COLO829 (cell line): ENCODE measurements at regions not wholly inside any gene's neighbourhood (a gene's known extent, or its start where the extent isn't known, plus 50 kb on each side); places are given as distances from the start of the nearest gene placed in this dataset.
A peak's percentile ranks its signal among the peaks of the same experiment; 100 is the strongest.

Experiments
- DNase-seq: peaks from one replicate; pipeline ENCODE4 v3.0.0; 2012; ENCODE audit warnings: low spot score

DNA sequence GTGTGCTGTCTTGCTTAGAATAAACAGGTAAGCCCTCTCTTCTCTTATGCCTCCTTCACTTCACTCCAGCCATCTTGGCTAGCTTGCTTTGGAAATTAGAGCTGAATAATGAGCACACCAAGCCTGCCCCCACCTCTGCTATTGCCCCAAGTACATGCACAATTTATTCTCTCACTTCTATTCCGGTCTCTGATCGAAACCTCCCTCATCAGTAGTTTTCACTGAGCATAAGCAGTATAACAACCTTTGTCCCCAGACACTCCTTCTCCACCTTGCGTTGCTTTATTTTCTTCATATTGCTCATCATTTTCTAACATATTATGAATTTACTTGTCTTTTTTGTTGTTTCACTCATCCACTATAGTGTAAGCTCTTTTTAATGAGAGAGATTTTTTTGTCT is 253.4 kb downstream of the GXYLT1 start:
- no peak for DNase-seq

DNA sequence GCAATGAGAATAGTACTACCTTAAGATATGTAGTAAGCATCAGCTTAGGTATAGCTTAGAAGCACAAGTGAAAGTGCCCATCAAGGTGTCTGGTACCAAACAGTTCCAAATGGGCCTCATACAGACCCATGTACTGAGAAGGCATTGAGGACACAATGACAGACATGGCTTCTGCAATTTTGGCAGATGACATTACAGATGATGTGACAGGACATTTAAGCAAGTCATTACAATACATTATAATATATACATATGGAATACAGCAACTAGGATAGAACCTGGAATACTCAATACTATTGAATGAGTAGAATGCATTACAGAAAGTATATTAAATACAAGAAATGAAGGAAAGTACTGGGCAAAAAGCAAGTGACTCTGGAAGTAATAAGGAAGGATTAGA is 256.4 kb downstream of the GXYLT1 start:
- DNase-seq: no peak

DNA sequence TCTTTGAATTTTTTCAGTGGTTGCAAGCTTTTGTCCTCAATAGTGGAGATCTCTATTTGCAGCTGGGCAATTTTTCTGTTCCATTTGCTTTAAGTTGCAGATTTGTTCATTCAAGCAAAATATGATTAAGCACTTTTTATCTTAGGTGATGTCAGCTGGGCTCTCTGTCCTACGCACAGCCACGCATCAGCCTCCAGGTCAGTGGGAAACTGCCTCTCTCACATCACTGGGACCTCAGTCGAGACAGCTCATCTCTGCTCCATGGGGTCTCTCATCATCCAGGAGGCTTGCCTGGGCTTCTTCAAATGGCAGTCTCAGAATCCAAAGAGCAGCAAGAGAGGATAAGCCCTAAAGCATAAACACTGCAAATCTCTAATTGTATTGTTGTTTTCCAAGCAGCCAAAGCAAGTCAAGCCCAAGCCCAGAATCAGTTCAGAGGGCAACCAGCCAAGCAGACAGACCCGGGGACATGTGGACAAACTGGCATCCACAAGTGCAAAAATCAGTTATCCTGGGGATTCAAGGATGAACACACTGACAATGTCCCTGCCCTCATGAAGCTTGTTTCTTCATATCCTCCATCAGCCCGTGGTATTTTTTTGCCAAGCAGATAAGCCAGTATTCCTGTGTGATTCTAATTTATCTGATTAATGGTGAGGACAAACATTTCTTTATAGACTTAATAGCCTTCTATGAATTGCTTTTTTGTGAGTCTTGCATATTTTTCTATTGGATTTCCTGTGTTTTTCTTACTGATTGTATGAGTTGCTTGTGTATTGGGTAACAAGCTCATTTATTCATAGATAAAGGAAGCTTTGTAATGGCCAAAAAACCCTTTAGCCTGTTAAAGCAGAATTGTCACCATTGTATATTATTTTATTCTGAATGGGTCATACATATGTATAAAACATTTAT is 262.5 kb downstream of the GXYLT1 start:
- DNase-seq: peak; percentile 61

DNA sequence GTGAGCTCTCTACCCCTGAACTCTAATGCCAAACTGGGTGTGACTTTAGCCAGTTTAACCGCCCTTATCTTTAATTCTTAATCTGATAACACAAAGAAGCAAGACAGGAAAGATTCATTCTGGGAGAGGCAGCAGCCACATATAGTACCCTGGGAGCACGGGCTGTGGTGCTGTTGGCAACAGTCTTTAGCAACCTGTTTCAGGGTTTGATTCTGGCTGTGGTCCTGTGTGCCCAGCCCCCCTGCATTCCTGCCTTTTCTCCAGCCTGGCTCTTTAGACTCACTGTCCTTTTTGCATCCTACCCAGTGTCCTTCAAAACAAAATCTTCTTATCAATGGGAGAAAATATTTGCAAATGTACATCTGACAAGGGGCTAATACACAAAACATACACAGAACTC is 275.2 kb downstream of the GXYLT1 start:
- DNase-seq: no peak

DNA sequence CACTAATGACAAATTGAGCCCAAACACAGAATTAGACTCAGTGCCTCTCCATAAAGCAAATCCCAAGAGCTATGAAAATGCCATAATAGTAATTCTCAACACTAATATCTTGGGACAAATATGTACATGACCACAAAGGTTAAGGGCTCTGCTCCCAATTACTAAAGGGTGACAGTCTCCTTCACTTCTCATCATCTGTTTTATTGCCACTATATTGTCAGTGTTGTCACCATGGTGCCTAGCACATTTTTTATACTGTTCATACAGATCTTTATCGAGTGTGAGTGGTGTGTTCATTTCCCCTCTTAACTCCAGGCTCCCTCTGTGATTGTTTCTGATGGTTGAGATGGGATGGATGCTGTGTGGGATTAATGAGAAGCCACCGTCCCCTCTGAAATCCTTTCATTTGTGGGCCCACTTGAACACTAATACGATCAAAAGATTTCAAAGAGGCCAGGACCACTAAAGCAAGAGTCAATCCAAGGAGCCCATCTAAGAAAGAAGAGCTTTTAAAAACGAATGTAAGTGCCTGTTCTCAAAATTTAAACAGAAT is 277.7 kb downstream of the GXYLT1 start:
- DNase-seq: no peak

DNA sequence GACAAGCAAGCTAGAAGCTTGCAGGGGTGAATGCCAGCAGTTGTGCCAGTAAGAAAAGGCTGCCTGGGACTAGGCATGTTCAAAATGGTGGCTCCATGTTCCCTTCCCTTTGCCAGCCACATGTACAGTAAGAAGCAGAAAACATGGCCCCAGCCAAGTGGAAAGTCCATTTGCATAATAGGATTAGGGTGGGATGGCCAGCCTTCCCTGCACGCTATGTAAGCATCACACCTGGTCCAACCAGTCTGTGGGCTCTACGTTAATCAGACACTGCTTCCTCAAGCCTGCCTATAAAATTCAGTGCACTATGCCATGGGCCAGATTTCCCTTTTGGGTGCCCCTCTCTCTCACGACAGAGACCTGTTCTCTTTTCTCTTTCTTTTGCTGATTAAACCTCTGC is 288.4 kb downstream of the GXYLT1 start:
- no peak for DNase-seq

DNA sequence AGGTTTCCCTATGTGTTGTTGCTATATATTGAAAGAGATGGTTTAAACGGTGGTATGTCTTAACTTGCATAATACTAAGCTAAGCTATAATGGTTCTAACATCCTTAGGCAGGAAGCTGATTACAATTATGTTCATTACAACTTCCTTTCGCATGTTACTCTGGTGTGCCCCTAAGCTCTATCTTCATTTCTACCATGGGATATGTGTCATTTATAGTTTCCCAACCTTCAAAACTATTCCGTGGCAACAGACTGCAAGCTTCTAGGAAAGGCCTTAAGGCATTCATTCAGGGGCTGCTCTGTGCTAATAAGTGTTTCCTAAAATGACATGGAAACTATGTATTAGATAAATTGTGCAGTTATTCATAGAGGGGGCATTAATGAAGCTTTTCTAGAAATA is 294.6 kb downstream of the GXYLT1 start:
- no peak for DNase-seq

DNA sequence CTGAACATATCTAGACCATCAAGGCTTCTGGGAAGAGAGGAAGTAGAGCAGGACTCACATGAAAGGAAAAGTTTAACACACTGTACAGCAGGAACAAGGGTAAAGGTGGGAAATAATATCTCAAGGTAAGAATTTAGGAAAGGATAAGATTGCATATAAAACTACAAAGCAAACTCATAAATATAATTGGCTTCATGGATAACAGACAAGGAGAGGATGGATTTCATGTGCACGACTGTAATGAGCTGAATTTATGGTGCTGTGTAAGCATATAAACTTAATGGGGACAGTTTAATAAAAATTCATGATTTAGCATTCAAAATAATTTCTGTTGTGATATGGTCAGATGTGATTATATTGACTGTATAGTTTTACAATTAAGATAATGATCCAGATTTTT is 298.0 kb downstream of the GXYLT1 start:
- DNase-seq: no peak

DNA sequence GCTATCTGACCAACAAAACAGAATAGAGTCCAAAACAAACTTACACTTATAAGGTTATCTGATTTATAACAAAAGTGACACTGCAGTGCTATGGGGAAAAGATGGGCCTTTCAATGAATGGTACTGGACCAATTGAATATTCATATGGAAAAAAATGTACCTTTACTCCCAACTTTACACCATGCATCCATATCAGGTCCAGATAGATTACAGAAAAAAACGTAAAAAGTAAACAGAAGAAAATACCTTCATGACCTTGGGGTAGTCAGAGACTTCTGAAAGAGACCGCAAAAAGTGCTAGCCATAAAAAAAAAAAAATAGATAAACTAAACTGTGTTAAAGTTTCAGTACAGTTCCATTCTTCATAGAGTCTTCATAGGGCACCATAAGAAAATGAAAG is 308.3 kb downstream of the GXYLT1 start:
- no peak for DNase-seq

DNA sequence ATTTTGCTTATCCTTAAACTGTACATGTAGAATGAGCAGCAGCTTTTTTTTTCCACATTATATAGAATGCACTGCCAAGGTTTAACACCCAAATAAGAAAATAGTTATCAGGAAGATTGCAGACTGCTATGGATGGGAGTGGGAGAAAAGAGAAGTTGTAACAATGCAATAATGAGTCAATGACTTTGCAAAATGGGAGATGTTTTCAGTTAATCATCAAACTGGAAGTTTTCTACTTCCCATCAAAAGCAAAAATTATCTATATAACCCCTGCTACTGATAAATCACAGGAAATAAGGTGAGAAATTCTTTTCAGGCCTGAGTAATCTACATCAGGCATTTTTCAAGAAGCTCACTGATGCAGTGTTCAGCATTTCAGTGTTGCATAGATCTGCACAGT is 309.1 kb downstream of the GXYLT1 start:
- DNase-seq: no peak

DNA sequence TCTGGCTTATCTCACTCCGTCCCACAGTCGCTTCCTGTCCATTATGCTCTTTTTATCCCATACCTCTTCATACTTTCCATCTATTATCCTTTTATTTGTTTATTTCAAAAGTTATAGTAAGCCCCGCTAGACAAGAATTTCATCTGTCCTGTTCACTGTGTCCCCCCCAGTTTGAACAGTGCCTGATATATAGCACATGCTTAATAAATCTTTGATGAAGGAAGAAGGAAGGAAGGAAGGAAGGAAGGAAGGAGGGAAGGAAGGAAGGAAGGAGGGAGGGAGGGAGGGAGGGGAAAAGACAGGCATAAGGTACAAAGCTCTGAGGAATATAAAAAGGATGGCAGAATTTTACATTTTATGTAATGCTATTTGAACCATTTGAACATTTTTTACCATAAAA is 324.7 kb downstream of the GXYLT1 start:
- no peak for DNase-seq

DNA sequence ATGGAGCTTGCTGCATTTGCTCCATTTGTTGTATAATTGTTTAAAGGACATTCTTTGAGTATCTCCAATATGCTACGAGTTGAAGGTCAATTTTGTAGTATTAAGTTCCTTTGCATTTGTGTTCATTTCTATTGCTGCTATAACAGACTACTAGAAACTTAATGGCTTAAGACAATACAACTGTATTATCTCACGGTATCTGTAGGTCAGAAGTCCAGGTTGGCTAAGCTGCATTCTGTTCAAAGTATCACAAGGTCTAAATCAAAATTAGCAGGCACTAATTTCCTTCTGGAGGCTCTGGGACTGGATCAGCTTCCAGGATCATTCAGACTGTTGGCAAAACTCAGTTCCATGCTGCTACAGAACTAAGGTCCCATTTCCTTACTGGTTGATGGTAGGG is 340.6 kb downstream of the GXYLT1 start:
- no peak for DNase-seq

DNA sequence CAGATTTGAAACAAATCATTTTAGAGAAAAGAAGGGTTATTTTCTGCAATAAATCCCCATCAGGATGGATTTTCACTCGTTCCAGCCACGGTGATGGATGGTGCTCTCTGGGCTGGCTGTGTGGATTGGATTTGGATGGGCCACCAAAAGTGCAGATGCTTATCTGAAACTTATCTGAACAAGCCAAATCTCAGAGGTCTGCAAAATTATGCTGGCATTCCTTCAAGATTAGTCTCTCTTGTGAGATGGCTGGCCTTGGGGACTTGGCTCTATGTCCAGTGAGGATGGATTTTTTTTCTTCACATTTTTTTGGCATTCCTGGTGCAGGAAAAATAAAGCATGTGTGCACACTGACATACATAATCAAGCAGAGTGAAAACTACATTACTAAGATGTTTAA is 341.9 kb downstream of the GXYLT1 start:
- DNase-seq: no peak

DNA sequence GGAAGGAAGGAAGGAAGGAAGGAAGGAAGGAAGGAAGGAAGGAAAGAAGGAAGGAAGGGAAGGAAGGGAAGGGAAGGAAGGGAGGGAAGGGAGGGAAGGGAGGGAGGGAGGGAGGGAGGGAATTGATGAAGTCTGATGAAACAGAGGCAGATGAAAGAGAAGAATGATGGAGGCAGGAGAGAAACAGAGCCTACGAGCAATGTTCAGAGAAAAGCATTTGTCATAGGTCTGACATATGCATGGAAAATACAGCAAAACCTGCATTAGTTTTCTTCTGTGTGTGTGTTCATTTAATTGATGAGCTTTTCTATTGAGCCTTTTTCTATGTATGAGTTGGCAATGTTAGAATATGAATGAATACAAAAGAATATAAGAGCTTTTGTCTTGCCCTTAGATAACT is 343.4 kb downstream of the GXYLT1 start:
- no peak for DNase-seq

DNA sequence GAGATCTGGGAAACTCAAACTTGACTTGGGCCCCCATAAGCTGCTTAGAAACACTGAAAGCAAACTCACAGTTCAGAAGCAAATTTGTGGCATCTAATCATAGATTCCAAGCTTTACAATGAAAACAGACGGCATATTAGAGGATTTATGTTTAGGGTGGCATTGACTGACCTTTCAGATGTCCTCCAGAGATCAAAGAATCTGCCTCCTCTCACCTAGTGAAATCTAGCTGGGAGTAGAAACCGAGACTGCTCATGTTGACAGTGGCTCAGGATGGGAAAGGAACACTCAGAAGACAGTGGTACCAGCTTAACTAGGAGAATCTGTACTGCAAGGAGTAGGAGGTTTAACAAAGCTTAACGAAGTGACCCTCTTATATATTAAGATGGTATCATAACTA is 345.0 kb downstream of the GXYLT1 start:
- DNase-seq: no peak

DNA sequence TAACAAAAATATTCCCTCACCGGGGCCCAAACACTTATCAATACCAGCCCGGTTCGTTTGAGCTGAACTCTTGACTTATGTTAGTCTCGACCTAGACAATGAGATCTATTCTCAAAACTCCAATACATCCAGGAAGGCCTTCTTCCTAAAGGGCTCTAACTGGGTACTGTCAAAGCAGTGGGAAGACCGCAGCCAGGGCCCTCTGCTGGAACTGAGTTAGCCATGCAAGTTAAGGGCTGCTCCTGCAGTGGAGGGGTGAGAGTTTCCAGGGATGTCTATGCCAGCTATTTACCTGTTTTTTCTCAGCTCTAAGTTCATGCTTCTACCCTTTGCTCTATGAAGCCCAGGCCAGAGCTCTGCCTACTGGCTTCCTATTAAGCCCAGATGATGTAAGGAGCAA is 348.8 kb downstream of the GXYLT1 start:
- DNase-seq: no peak

DNA sequence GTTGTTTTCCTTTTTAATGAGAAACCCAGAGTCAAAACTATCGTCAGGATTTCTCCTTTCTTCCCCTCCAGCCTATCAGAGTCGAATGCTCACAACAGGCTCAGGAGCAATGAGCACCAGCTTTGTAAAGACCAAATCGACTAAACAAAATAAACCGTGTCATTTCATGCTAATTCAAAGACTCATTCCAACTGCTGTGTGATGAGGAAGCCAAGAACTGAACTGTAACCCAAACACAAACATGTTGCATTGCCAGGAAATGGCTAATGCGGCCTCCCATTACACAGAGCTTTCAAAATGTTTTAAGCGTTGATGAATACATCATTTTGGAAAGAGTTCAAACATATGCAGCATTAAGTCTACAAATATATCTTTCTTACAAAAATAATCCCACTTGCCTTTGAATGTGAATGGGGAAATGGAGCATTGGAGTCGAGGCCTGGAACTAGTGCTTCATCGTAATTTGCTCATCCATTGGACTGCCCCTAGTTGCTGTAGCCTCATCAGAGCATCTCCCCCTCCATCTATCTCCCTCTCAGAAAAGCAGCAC is 349.5 kb downstream of the GXYLT1 start:
- DNase-seq: no peak

DNA sequence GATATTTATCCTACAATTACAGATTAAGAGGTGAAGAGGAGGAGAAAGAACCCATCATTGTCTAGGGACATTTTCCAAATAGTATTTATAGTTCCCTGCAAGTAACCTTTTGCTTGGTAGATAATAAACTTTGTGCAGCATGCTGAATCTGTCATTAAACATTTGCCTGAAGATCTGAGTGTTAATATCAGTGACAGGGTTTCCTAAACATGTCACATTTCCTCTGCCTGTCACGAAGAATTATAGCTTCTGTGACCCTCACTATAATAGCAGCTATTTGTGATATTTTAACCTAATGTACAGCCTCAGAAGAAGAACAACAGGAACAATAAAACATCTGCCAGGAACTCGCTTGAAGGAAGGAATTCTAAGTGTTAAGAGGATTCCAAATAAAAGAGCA is 350.3 kb downstream of the GXYLT1 start:
- no peak for DNase-seq

DNA sequence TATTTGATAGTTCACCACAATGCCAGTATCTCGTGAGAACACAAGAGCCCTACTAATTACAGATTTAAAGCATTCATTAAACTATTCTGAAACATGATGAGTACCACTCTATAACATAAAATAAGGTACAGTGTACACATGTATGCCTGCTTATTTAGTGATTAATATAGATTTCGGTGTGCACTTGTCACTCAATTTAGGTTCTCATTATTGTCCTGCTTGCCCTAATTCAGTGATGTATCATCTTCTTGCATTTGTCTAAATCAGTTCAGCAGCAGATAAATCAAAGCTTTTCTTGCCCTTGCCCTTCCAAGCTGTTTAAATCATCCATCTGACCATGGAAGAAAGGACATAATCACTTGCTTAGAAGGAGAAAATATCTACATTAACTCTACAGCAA is 359.7 kb downstream of the GXYLT1 start:
- no peak for DNase-seq

DNA sequence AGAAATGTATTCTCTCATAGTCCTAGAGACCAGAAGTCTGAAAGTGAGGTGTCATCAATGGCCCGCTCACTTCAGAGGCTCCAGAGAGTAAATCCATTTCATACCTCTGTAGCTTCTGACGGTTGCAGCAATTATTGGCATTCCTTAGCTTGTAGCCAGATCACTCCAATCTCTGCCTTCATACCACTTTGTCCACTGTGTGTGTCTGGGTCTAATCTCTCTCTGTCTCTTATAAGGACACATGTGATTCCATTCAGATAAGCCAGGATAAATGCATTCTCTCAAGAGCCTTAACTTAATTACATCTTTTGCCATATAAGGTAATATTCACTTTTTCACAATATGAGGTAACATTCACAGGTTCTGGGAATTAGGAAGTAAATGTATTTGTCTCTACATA is 365.7 kb downstream of the GXYLT1 start:
- no peak for DNase-seq

DNA sequence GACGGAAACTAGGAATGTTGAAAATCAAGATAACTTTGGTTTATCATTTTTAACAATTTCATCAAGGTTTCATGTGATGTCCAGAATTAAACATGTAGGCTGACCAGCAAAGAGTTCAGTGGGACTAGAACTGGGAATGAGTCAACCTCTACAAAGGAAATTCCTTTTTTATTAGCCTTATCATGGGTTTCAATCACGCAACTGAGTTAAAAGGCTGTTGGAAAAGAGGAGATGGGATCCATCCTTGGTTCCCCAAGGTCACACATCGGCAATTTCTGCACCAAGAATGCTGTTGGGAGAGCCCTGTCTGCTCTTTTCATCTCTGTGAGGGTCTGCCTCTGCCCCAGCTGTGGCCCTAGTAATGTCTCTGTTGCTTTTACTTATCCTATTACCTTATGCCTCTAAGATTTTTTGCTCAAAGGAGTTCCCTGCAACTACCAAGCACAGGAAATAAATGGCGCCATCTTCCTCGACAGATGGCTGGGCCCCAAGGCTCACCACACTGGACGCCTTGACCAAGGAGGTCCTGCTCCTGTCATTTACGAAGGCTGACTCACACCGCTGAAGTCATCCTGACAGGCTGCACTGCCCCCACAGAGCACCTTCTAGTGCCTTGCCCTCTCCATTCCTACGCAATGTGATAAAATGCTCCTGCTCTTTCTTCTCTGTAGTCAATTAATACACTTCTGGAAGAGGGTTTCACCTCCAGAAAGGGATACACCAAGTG is 367.4 kb downstream of the GXYLT1 start:
- DNase-seq: no peak

DNA sequence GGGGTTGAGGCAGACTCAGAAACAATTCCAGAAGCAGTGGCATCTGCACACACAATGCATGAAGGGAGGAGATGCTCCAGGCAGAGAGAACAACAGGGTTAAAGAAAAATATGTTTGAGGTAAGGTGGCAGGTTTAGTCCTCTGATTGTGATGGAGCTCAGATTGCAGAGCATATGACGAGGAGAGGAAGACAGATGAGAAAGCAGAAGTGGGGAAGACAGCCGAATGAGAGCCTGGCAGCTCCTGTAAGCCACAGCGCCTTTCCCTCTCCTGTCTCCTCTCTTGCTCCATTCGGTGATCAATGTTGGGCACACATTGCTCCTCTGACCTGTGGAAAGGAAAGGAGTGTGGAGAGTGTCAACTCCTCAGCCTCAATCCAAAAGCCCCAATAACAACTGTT is 372.2 kb downstream of the GXYLT1 start:
- no peak for DNase-seq

DNA sequence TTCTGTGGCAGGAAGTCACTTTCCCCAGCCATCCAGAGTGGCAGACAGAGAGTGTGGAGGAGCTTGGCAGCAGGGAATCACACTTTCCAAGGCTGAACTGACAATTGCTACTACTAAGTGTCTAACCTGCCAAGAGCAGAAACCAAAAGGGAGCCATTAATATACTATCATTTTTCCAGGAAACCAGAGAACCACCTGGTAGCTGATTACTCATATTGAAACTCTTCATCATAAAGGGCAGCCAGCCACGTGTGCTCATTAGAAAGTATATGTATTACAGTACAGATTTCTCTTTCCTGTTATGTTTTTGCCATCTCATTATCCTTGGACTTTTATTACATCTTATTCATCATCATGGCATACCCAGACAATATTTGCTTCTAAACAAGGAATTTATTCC is 374.9 kb downstream of the GXYLT1 start:
- no peak for DNase-seq
